ENCODE measurements at regions not wholly inside any gene's neighbourhood (a gene's known extent, or its start where the extent isn't known, plus 50 kb on each side); places are given as distances from the start of the nearest gene placed in this dataset.

- TF ChIP-seq CTCF (IDR thresholded peaks at IDR 0.05 in 2 of 3, conservative IDR thresholded peaks at IDR 0.05 in 1 of 3; ENCODE audit: insufficient read depth in 2 of 3, low read depth in 1 of 3, low read length in 3 of 3) = no peak
- no peak for TF ChIP-seq TBP (optimal IDR thresholded peaks at IDR 0.05; ENCODE audit: low read depth, low read length)
- TF ChIP-seq POLR2G (IDR thresholded peaks at IDR 0.05; ENCODE audit: low read depth, low read length) = no peak
- TF ChIP-seq CREB1 (IDR thresholded peaks at IDR 0.05) = no peak
- TF ChIP-seq CREB1 (CRISPR knock-in tag; IDR thresholded peaks at IDR 0.05) = no peak
- TF ChIP-seq MAFF (IDR thresholded peaks at IDR 0.05; ENCODE audit: low read length) = no peak
- TF ChIP-seq ARNT (IDR thresholded peaks at IDR 0.05) = no peak
- TF ChIP-seq RBFOX2 (IDR thresholded peaks at IDR 0.05; ENCODE audit: low read depth, low read length) = no peak
- no peak for TF ChIP-seq ZNF79 (CRISPR knock-in tag; IDR thresholded peaks at IDR 0.05; ENCODE audit: low read depth)
- no peak for TF ChIP-seq CEBPB (tag; IDR thresholded peaks at IDR 0.05)
- TF ChIP-seq CHD1 (IDR thresholded peaks at IDR 0.05; ENCODE audit: low read length) = no peak
- no peak for TF ChIP-seq NR2F6 (CRISPR knock-in tag; IDR thresholded peaks at IDR 0.05)
- no peak for TF ChIP-seq CEBPZ (IDR thresholded peaks at IDR 0.05; ENCODE audit: borderline replicate concordance, low read depth, low read length)
- no peak for TF ChIP-seq SMC3 (conservative IDR thresholded peaks at IDR 0.05; ENCODE audit: insufficient read depth, low read depth, low read length)
- TF ChIP-seq, protein P1, sequence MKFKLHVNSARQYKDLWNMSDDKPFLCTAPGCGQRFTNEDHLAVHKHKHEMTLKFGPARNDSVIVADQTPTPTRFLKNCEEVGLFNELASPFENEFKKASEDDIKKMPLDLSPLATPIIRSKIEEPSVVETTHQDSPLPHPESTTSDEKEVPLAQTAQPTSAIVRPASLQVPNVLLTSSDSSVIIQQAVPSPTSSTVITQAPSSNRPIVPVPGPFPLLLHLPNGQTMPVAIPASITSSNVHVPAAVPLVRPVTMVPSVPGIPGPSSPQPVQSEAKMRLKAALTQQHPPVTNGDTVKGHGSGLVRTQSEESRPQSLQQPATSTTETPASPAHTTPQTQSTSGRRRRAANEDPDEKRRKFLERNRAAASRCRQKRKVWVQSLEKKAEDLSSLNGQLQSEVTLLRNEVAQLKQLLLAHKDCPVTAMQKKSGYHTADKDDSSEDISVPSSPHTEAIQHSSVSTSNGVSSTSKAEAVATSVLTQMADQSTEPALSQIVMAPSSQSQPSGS (CRISPR knock-in tag; IDR thresholded peaks at IDR 0.05) = no peak
These were observed 734.1 kb downstream of the GBE1 start for GRCh38 chr3:81027344-81027743.

Measured in K562 (cell line).